ENCODE measurements at regions not wholly inside any gene's neighbourhood (a gene's known extent, or its start where the extent isn't known, plus 50 kb on each side); places are given as distances from the start of the nearest gene placed in this dataset.

DNA sequence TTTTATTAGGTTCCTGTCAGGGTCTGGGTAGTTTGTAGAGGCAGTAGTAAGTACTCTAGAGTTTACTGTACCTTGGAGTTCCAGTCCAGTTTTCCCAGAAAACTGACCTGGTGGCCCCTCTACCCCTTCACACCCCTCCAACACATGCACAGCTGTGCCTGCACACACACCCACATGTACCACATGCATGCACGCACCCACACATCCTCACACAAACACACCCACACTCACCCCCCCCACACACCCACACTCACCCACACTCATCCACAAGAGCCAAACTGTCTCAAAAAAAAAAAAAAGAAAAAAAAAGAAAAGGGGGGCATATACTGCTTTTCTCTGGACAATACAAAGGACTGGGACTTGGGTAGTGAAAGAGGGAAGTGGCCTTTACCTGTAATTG is 570.5 kb downstream of the QKI start:
- no peak for TF ChIP-seq POLR2AphosphoS5 (IDR thresholded peaks at IDR 0.05; ENCODE audit: borderline replicate concordance, low read depth, low read length)
- no peak for TF ChIP-seq EZH2 (IDR thresholded peaks at IDR 0.05)
